ENCODE measurements at regions not wholly inside any gene's neighbourhood (a gene's known extent, or its start where the extent isn't known, plus 50 kb on each side); places are given as distances from the start of the nearest gene placed in this dataset.

- TF ChIP-seq CTCF (IDR thresholded peaks at IDR 0.05) (no peak), POLR2A (IDR thresholded peaks at IDR 0.05) (no peak)
Measured at GRCh38 chr13:81568824-81569223, 1227.9 kb upstream of the SPRY2 start.
